Cardiac fibroblast (primary cell): ENCODE measurements at regions not wholly inside any gene's neighbourhood (a gene's known extent, or its start where the extent isn't known, plus 50 kb on each side); places are given as distances from the start of the nearest gene placed in this dataset.

Source experiments
- DNase-seq, 2 donors: peaks; one replicate each; pipeline versions ENCODE4 v3.0.0 to v3.0.0-alpha.2; 2010; ENCODE audit warnings: low read depth in 2 of 2
- H3K4me3 ChIP-seq, 2 donors: replicated peaks in 1 of 2; 1 replicate in 1 of 2; 2 replicates in 1 of 2; pipeline ENCODE4 v1.5.1; 2011; ENCODE audit warnings: low read depth in 2 of 2, low read length in 2 of 2, mild to moderate bottlenecking in 2 of 2, moderate library complexity in 1 of 2
- CTCF ChIP-seq: IDR thresholded peaks from one replicate; pipeline ENCODE4 v1.5.1; 2011; ENCODE audit warnings: low read depth, mild to moderate bottlenecking, low read length, inconsistent platforms

GRCh38 chr6:40262363-40262762 is 324.8 kb downstream of the LRFN2 start:
- H3K4me3 ChIP-seq = no peak overlapping the region
- TF ChIP-seq CTCF = no peak
- no peak for DNase-seq

- TF ChIP-seq CTCF = no peak
- no peak for DNase-seq
- no peak overlapping the region for H3K4me3 ChIP-seq
Observed at GRCh38 chr6:40258531-40258930, 324.3 kb upstream of the MOCS1 start.

- no peak for TF ChIP-seq CTCF
- H3K4me3 ChIP-seq = no peak overlapping the region
- DNase-seq = no peak
Observed at GRCh38 chr6:40256831-40257230, 322.6 kb upstream of the MOCS1 start.

GRCh38 chr6:40256224-40256623 is 322.0 kb upstream of the MOCS1 start:
- no peak for TF ChIP-seq CTCF
- DNase-seq = no peak
- no peak overlapping the region for H3K4me3 ChIP-seq

- TF ChIP-seq CTCF = no peak
- H3K4me3 ChIP-seq = no peak overlapping the region
- no peak for DNase-seq
Observed at GRCh38 chr6:40253420-40253819, 319.2 kb upstream of the MOCS1 start.

GRCh38 chr6:40252531-40253258 is 318.4 kb upstream of the MOCS1 start:
- TF ChIP-seq CTCF = no peak
- no peak for DNase-seq
- H3K4me3 ChIP-seq = no peak overlapping the region
